Kidney (tissue), 13 donors: ENCODE measurements at regions not wholly inside any gene's neighbourhood (a gene's known extent, or its start where the extent isn't known, plus 50 kb on each side); places are given as distances from the start of the nearest gene placed in this dataset.

Experiments used
- DNase-seq, 5 donors: peaks; one replicate each; pipeline ENCODE4 v3.0.0-alpha.2; 2013 to 2020
- FAIRE-seq: peaks from 2 replicates; lab custom pipeline; 2012; peaks lifted over from hg19 to GRCh38; lab: Jason Lieb, UNC
- H3K27ac ChIP-seq, 2 donors: one replicate each; pipeline ENCODE4 v1.7.0; 2013; ENCODE audit warnings: low read depth in 2 of 2, low read length in 2 of 2, inconsistent platforms in 1 of 2
- H3K27me3 ChIP-seq: one replicate; pipeline ENCODE4 v1.7.1; 2013; ENCODE audit warnings: low read length, inconsistent platforms; ENCODE audit not compliant: control insufficient read depth, insufficient read depth
- H3K36me3 ChIP-seq, 3 donors: one replicate each; pipeline versions ENCODE4 v1.7.0 to v1.7.1; 2013; ENCODE audit warnings: low read length in 3 of 3, control low read depth in 1 of 3, inconsistent platforms in 1 of 3; ENCODE audit not compliant: insufficient read depth in 3 of 3, control insufficient read depth in 2 of 3
- H3K4me1 ChIP-seq, 3 donors: one replicate each; pipeline versions ENCODE4 v1.7.0 to v1.7.1; 2013; ENCODE audit warnings: low read length in 3 of 3, inconsistent platforms in 1 of 3, low read depth in 1 of 3; ENCODE audit not compliant: control insufficient read depth in 2 of 3, insufficient read depth in 2 of 3
- H3K4me3 ChIP-seq, 3 donors: one replicate each; pipeline versions ENCODE4 v1.7.0 to v1.8.1; 2013; ENCODE audit warnings: low read length in 3 of 3, control low read depth in 1 of 3, inconsistent platforms in 1 of 3
- H3K9ac ChIP-seq, 3 donors: one replicate each; pipeline versions ENCODE4 v1.7.0 to v1.7.1; 2013; ENCODE audit warnings: low read length in 3 of 3, control low read depth in 1 of 3, inconsistent platforms in 1 of 3
- H3K9me3 ChIP-seq, 3 donors: one replicate each; pipeline versions ENCODE4 v1.7.0 to v1.7.1; 2013; ENCODE audit warnings: low read length in 3 of 3, control low read depth in 1 of 3, inconsistent platforms in 1 of 3; ENCODE audit not compliant: control insufficient read depth in 2 of 3, insufficient read depth in 1 of 3
- intact Hi-C: fragments of 100-400 bp; cut with DNase I; formaldehyde crosslinking; loops from one replicate; pipeline ENCODE4 v1.11.1; 2022
- TF ChIP-seq, protein P1 (sequence below): IDR thresholded peaks from 3 replicates; pipeline ENCODE4 v1.5.1; 2012; ENCODE audit warnings: mild to moderate bottlenecking, moderate library complexity, borderline replicate concordance; ENCODE audit not compliant: insufficient read depth; ENCODE audit errors: extremely low read depth
- donor health status: control.
- donor health status: control.
- donor health status: control.
- donor health status: control.
- donor health status: control.
- donor health status: DM: yes; HTN: yes; CAD: no.
- donor health status: Normal renal cell carcinoma (clear cell type).

DNA sequence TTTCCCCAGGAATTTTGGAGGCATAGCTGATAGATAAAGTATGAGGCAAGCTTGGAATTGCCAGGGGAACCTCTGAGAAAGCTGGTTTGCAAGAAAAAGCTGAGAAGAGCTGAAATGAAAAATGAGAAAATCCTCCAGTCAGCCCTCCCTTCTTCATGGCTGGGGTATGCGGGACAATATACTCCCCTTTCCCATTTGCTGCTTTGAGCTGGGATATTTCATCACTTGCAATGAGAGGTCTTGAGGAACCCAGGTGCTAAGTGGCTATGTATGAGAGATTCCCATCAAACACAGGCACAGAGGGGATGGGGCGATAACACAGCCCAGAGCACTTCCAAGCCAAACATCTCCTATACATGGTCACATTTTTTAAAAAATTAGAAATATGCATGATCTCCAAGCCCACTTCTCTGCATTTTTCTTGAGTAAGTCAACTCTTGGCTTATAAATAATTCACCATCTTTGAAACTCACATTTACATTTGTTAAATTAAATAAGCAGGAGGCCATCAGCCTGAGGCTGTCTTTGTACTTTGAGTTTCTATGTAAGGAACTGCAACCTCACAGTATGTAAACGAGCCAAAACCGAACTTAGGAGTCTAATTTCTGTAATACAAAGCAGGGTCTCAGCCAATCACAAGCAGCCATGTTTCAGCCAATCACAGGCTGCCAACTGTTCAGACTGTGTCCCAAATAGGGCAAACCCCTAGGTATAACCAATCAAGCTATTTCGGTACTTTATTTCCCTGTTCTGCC, 983.6 kb upstream of the NR2F2 start:
- FAIRE-seq = no peak

DNA sequence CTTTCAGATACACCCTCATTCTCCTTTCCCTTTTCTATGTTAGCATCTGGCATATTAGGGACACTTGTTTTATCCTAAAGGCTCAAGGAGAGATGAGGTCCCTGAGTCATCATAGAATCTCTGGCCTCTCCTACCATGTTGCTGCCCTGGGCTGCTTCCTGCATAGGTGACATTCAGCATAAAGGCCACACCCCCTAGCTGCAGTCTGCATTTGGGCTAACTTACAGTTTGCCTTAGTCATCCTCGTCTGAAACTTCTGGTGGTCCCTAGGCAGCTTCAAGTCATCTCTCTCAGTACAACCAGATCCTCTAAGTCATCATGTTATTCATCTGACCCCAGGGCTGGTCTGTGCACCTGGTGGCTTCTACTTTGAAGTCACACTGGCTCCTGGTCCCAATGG, 982.7 kb upstream of the NR2F2 start:
- H3K9me3 ChIP-seq = no peaks in the 10 kb centered on the region
- no peaks in the 10 kb centered on the region for H3K27me3 ChIP-seq
- H3K4me3 ChIP-seq = no peak overlapping the region
- H3K36me3 ChIP-seq = no peaks in the 10 kb centered on the region
- FAIRE-seq = no peak
- H3K27ac ChIP-seq = no peak overlapping the region
- intact Hi-C loops = no loop called here
- no peak overlapping the region for H3K9ac ChIP-seq
- no peaks in the 10 kb centered on the region for H3K4me1 ChIP-seq
- no peak for DNase-seq
- TF ChIP-seq, protein P1, sequence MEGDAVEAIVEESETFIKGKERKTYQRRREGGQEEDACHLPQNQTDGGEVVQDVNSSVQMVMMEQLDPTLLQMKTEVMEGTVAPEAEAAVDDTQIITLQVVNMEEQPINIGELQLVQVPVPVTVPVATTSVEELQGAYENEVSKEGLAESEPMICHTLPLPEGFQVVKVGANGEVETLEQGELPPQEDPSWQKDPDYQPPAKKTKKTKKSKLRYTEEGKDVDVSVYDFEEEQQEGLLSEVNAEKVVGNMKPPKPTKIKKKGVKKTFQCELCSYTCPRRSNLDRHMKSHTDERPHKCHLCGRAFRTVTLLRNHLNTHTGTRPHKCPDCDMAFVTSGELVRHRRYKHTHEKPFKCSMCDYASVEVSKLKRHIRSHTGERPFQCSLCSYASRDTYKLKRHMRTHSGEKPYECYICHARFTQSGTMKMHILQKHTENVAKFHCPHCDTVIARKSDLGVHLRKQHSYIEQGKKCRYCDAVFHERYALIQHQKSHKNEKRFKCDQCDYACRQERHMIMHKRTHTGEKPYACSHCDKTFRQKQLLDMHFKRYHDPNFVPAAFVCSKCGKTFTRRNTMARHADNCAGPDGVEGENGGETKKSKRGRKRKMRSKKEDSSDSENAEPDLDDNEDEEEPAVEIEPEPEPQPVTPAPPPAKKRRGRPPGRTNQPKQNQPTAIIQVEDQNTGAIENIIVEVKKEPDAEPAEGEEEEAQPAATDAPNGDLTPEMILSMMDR = no peak

More for the DNA sequence above, 983.6 kb upstream of the NR2F2 start:
- intact Hi-C loops = no loop called here
- no peak for DNase-seq
- Histone ChIP-seq H3K27me3 (no peaks in the 10 kb centered on the region), H3K9ac (no peak overlapping the region), H3K4me1 (no peaks in the 10 kb centered on the region), H3K36me3 (no peaks in the 10 kb centered on the region), H3K4me3 (no peak overlapping the region), H3K27ac (no peak overlapping the region), H3K9me3 (no peaks in the 10 kb centered on the region)
- TF ChIP-seq, protein P1 = no peak

DNA sequence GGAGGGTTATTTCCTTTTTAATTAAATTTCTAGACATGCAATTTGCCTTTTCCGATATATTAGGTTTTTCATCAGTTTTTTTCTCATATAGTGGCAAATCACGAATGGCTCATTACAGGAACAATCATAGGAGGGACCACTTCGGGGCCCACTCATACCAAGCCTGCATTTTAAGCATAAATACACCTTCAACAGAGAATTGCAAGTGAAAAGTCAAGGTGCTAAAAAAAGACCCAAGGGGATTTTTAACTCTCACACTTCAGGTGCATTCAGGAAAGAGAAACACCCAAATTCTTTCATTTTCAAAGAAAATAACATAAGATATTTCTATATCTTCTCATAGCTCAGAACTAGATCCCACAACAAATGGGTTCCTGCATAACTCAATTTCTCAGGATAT, 979.6 kb upstream of the NR2F2 start:
- H3K4me1 ChIP-seq = no peaks in the 10 kb centered on the region
- DNase-seq = no peak
- intact Hi-C loops = no loop called here

More for the DNA sequence above, 979.6 kb upstream of the NR2F2 start:
- Histone ChIP-seq H3K36me3 (no peaks in the 10 kb centered on the region), H3K9ac (no peak overlapping the region), H3K27ac (no peak overlapping the region), H3K9me3 (no peaks in the 10 kb centered on the region), H3K27me3 (no peaks in the 10 kb centered on the region), H3K4me3 (no peak overlapping the region)
- TF ChIP-seq, protein P1 = no peak
- no peak for FAIRE-seq
